DOHH2 (cell line): ENCODE measurements at regions not wholly inside any gene's neighbourhood (a gene's known extent, or its start where the extent isn't known, plus 50 kb on each side); places are given as distances from the start of the nearest gene placed in this dataset.

Source experiments
- H3F3A ChIP-seq: fragments of 200-600 bp; sonication (generic), shearing (Covaris generic); 2 replicates; pipeline ENCODE4 v1.6.0; 2016; ENCODE audit warnings: antibody characterized with exemption, mild to moderate bottlenecking; ENCODE audit not compliant: control insufficient read depth, insufficient read depth
- H3K27ac ChIP-seq: fragments of 200-600 bp; sonication (generic); 2 replicates; pipeline ENCODE4 v1.5.1; 2014; ENCODE audit warnings: low read depth, mild to moderate bottlenecking, low read length, moderate library complexity
- H3K27me3 ChIP-seq: fragments of 200-600 bp; sonication (generic); 2 replicates; pipeline ENCODE4 v1.6.1; 2014; ENCODE audit warnings: mild to moderate bottlenecking, low read length, mixed read lengths; ENCODE audit not compliant: control insufficient read depth
- H3K36me3 ChIP-seq: fragments of 200-600 bp; sonication (generic); 2 replicates; pipeline ENCODE4 v1.6.1; 2014; ENCODE audit warnings: mild to moderate bottlenecking, low read length, moderate library complexity, mixed read lengths; ENCODE audit not compliant: control insufficient read depth
- H3K4me1 ChIP-seq: fragments of 200-600 bp; sonication (generic); 2 replicates; pipeline ENCODE4 v1.6.1; 2014; ENCODE audit warnings: mild to moderate bottlenecking, low read length, mixed read lengths; ENCODE audit not compliant: control insufficient read depth
- H3K4me2 ChIP-seq: fragments of 200-600 bp; sonication (generic); 2 replicates; pipeline ENCODE4 v1.6.0; 2014; ENCODE audit warnings: mild to moderate bottlenecking, low read length, moderate library complexity
- H3K4me3 ChIP-seq: fragments of 200-600 bp; sonication (generic); 2 replicates; pipeline ENCODE4 v1.5.1; 2014; ENCODE audit warnings: mild to moderate bottlenecking, low read length, mixed read lengths
- H3K79me2 ChIP-seq: fragments of 200-600 bp; sonication (generic); 2 replicates; pipeline ENCODE4 v1.6.1; 2014; ENCODE audit warnings: mild to moderate bottlenecking, low read length, mixed read lengths; ENCODE audit not compliant: control insufficient read depth
- H3K9me2 ChIP-seq: fragments of 200-600 bp; sonication (generic); replicated peaks from 2 replicates; pipeline ENCODE4 v1.6.1; 2014; ENCODE audit warnings: mild to moderate bottlenecking, low read length, mixed read lengths; ENCODE audit not compliant: control insufficient read depth
- H3K9me3 ChIP-seq: fragments of 200-600 bp; sonication (generic); 2 replicates; pipeline ENCODE4 v1.6.1; 2014; ENCODE audit warnings: antibody characterized with exemption, low read length, mixed read lengths; ENCODE audit not compliant: control insufficient read depth, insufficient read depth
- H4K20me1 ChIP-seq: fragments of 200-600 bp; sonication (generic); 2 replicates; pipeline ENCODE4 v1.6.0; 2014; ENCODE audit warnings: low read depth, mild to moderate bottlenecking, antibody characterized with exemption, low read length, moderate library complexity; ENCODE audit not compliant: control insufficient read depth, insufficient read depth
- EZH2phosphoT487 ChIP-seq: fragments of 200-600 bp; sonication (generic); IDR thresholded peaks from 2 replicates; pipeline ENCODE4 v1.6.1; 2017; ENCODE audit warnings: borderline replicate concordance, mild to moderate bottlenecking, antibody characterized with exemption, low read length, moderate library complexity, mixed read lengths
- TF ChIP-seq, protein P1 (sequence below): fragments of 200-600 bp; sonication (generic); IDR thresholded peaks from one replicate; pipeline ENCODE4 v1.5.1; 2014; ENCODE audit warnings: antibody characterized with exemption, mild to moderate bottlenecking, low read depth, low read length; ENCODE audit not compliant: poor library complexity, severe bottlenecking

DNA sequence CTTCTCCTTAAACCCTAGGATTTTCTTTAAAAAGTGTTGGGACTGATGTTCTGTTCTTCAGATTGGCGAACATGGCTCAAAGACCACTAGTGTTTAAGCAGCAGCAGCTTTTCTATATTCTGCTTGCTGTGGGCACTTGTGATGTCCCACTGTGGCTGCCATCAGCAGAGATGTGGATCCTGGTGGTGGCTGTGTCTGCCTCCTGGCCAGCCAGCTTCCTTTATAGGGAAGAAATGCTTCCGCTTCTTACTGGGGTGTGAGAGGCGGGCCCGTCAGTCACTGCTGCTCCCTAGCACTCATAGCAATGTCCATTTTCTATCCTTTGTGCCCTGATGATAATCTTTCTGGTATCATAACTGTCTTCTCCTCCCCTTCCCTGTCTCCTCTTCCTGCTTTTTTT is 66.7 kb upstream of the ESR1 start:
- Histone ChIP-seq H3K27ac (no peak overlapping the region), H3K9me2 (no peaks in the 10 kb centered on the region), H3K79me2 (no peaks in the 10 kb centered on the region), H3K36me3 (no peaks in the 10 kb centered on the region), H3F3A (no peaks in the 10 kb centered on the region), H3K4me3 (no peak overlapping the region), H3K4me1 (no peaks in the 10 kb centered on the region), H3K27me3 (no peaks in the 10 kb centered on the region), H4K20me1 (no peaks in the 10 kb centered on the region), H3K9me3 (peaks cover under 1% of the 10 kb centered on the region; the same call in 1 of the 2 replicates), H3K4me2 (no peak overlapping the region)
- TF ChIP-seq EZH2phosphoT487: no peak
- TF ChIP-seq, protein P1, sequence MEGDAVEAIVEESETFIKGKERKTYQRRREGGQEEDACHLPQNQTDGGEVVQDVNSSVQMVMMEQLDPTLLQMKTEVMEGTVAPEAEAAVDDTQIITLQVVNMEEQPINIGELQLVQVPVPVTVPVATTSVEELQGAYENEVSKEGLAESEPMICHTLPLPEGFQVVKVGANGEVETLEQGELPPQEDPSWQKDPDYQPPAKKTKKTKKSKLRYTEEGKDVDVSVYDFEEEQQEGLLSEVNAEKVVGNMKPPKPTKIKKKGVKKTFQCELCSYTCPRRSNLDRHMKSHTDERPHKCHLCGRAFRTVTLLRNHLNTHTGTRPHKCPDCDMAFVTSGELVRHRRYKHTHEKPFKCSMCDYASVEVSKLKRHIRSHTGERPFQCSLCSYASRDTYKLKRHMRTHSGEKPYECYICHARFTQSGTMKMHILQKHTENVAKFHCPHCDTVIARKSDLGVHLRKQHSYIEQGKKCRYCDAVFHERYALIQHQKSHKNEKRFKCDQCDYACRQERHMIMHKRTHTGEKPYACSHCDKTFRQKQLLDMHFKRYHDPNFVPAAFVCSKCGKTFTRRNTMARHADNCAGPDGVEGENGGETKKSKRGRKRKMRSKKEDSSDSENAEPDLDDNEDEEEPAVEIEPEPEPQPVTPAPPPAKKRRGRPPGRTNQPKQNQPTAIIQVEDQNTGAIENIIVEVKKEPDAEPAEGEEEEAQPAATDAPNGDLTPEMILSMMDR: no peak

DNA sequence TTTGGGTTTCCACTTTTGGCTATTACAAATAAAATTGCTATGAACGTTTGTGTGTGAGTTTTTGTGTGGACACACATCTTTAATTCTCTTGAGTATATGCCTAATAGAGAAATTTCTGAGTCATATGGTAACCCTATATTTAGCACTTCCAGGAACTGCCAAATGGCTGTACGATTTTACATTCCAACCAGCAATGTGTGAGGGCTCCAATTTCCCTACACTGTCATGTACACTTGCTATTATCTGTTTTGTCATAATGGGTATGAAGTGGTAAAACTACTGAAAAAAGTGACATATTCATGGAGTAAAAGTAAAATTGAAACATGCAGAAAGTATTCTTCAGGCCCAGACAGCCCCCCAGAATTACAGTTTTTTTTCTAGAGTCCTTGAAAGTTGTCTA is 59.6 kb upstream of the ESR1 start:
- Histone ChIP-seq H3K9me3 (peaks cover 3% of the 10 kb centered on the region; the same call in 1 of the 2 replicates), H3K4me2 (no peak overlapping the region), H3K79me2 (no peaks in the 10 kb centered on the region), H3K36me3 (no peaks in the 10 kb centered on the region), H4K20me1 (no peaks in the 10 kb centered on the region), H3K27ac (no peak overlapping the region), H3K9me2 (no peaks in the 10 kb centered on the region), H3K4me3 (no peak overlapping the region), H3F3A (no peaks in the 10 kb centered on the region), H3K4me1 (no peaks in the 10 kb centered on the region), H3K27me3 (peaks cover 3% of the 10 kb centered on the region; the same call in 1 of the 2 replicates)
- TF ChIP-seq EZH2phosphoT487: no peak
- TF ChIP-seq, protein P1: no peak

DNA sequence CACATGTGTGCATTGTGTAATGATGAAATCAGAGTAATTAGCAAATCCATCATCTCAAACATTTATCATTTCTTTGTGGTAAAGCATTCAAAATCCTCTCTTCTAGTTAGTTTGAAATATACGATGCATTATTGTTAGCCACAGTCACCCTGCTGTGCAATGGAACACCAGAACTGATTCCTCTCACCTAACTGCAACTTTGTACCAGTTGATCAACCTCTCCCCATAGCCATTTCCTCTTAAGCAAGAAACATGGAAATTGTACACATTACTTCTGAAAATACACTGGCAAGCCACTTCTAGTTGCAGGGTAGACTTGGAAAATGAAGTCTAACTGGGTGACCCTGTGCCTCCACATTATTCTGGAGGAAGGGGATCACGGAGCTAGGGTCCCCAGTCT is 58.1 kb upstream of the ESR1 start:
- H4K20me1 ChIP-seq: no peaks in the 10 kb centered on the region
- H3K36me3 ChIP-seq: no peaks in the 10 kb centered on the region
- no peaks in the 10 kb centered on the region for H3K9me2 ChIP-seq
- peaks cover 3% of the 10 kb centered on the region; the same call in 1 of the 2 replicates for H3K27me3 ChIP-seq
- peaks cover 3% of the 10 kb centered on the region; the same call in 1 of the 2 replicates for H3K9me3 ChIP-seq
- no peaks in the 10 kb centered on the region for H3K79me2 ChIP-seq
- no peak for TF ChIP-seq EZH2phosphoT487
- H3F3A ChIP-seq: no peaks in the 10 kb centered on the region
- H3K4me1 ChIP-seq: no peaks in the 10 kb centered on the region
- no peak overlapping the region for H3K27ac ChIP-seq
- H3K4me3 ChIP-seq: no peak overlapping the region
- H3K4me2 ChIP-seq: no peak overlapping the region

DNA sequence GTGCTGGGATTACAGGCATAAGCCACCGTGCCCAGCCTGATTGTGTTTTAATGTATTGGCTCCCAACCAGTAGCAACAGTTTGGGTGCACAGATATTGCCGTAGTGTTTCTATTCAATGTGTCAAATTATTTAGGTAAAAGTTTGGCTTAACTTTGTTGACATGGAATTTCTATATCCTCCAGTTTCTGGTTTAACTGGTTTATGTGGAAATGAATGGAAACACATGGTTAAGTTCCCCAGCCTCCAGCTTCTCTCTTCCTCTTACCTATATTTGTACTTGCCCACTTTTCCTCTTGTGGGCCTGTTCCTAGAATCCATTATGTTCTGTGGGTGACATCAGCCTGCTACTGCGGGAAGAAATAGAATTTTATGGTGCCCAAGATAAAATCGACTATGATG is 53.9 kb upstream of the ESR1 start:
- Histone ChIP-seq H3K27me3 (peaks cover 3% of the 10 kb centered on the region; the same call in 1 of the 2 replicates), H3F3A (no peaks in the 10 kb centered on the region), H3K79me2 (no peaks in the 10 kb centered on the region), H3K4me1 (peaks cover 8% of the 10 kb centered on the region), H4K20me1 (no peaks in the 10 kb centered on the region), H3K4me3 (no peak overlapping the region), H3K36me3 (no peaks in the 10 kb centered on the region), H3K27ac (no peak overlapping the region), H3K9me2 (no peaks in the 10 kb centered on the region), H3K9me3 (no peaks in the 10 kb centered on the region), H3K4me2 (no peak overlapping the region)
- TF ChIP-seq, protein P1: no peak
- no peak for TF ChIP-seq EZH2phosphoT487
